HG02588 (cell line): ENCODE measurements at regions not wholly inside any gene's neighbourhood (a gene's known extent, or its start where the extent isn't known, plus 50 kb on each side); places are given as distances from the start of the nearest gene placed in this dataset.

Experiments used
- ATAC-seq: cut with Tn5 transposase; IDR thresholded peaks from one replicate; pipeline ENCODE4 v1.9.1; 2021; ENCODE audit warnings: mild to moderate bottlenecking, moderate library complexity; ENCODE audit not compliant: unreplicated experiment

DNA sequence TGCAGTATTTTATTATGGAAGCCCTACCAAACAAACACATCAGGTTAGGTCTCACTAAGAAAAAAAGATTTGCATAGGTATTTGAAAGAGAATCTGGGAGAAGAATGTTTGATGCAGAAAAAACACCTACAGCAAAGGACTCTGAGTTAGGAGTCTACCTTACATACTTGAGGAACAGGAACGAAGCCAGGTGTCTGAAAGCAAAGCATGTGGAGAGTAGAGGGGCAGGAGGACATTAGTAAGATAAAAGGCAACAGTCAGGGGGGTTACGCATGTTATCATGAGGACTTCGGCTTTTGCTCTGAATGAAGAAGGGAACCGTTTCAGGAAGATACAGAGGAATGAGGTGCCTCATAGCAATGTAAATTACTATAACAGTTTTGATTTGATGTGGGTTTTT is 87.9 kb upstream of the PTER start:
- no peak for ATAC-seq

DNA sequence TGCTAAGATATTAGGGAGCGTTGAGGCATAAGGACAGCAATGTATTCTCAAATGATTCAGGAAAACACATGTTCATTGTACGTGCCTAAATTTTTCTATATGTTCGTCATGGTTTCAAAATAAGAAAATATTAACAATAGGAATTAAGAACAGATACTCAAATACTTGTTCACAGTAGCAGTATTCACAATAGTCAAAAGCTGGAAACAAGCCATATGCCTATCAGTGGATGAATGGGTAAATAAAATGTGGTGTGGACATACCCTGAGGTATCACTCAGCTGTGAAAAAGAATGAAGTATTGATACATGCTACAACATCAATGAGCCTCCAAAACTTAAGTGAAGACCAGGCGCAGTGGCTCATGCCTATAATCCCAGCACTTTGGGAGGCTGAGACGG is 84.7 kb upstream of the PTER start:
- ATAC-seq: no peak

DNA sequence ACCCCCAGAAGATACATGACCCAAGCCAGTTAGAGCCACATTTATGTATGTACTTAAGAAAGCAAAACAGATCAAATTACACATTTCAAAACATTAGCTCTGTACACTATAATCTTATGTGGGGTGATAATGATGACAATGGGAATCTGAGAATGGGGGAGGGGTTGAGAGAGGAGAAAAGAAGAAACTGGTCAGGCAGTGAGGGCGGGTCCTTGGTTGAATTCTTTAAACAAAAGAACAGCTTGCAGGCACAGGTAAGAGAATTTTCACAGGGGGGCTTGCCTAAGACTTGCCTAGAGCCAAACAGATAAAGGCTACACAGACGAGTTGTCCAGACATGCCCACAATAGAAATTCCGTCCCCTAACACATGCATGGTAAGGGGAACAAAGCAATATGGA is 76.8 kb upstream of the PTER start:
- no peak for ATAC-seq

DNA sequence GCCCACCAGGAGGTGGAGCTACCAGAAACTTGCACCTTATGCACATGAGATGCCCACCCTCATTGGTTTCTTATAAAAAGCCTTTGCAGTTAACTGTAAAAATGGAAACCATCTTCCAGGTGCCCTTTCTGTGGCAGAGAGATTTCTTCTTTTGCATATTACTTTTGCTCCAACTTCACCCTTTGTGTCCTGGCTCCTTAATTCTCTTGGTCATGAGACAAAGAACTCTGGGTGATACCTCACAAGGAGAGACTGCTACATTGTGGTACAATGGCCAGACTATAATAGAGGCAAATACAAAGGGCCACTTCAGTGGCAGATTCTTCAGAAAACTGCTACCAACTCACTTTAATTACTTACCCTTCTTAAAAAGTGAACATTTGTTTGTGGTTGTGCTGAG is 76.4 kb upstream of the PTER start:
- ATAC-seq: no peak

DNA sequence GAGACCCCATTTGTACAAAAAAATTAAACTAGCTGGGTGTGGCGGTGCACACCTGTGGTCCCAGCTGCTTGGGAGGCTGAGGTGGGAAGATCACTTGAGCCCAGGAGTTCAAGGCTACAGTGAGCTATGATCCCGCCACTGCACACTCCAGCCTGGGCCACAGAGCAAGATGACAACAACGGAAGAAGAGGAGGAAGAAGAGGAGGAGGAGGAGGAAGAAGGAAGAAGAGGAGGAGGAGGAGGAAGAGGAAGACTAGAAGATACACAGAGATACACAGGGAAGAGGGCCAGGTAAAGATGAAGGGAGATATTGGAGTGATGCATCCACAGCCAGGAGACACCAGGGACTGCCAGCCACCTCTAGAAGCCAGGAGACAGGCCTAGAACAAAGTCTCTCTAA is 75.7 kb upstream of the PTER start:
- ATAC-seq: no peak

DNA sequence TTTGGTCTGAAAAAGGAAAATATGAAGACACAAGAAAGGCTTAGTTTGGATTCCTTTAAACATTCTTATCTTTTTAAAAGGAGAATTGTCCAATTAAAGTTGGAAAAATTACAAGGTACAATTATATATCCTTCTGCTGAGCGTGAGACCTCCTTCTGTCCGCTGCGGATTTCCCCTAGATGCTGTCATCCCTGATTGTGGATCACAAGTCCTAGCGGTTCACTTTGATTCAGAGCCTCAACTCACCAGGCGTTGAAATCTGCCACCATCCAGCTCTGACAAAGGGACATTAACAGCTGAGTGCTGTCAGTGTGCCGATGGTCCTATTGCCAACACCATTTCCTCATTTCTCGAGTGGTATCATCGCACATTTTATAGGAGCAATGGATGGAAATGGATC is 73.1 kb upstream of the PTER start:
- ATAC-seq: no peak

DNA sequence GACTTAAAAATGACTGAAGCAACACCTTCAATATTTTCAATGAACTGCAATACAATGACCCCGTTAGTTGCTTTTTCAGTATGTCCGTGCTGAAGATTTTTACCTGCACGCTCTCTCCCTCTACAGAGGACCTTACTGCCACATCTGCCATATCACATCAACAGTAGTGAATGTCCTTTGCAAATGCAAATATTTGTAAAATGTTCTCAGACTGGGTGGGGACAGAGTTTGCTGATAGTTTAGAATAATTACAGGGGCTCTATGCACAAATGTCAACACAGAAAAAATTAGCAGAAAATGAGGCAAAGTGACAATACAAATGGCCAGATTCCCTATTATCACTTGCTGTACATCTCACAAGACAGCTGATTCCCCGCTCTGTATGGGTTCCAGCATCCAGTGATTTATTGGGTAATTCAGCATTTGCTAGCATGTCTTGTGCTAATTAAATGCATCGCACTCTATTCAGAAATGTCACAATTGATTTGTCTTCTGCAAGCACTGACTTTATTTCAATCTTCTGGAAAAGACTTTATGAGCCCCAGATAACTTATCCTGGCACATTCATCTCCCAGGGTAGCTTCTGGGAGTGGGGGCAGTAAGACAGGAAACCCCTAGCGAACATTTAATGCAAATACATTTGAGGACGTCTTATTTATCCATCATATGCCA is 69.1 kb upstream of the PTER start:
- no peak for ATAC-seq

DNA sequence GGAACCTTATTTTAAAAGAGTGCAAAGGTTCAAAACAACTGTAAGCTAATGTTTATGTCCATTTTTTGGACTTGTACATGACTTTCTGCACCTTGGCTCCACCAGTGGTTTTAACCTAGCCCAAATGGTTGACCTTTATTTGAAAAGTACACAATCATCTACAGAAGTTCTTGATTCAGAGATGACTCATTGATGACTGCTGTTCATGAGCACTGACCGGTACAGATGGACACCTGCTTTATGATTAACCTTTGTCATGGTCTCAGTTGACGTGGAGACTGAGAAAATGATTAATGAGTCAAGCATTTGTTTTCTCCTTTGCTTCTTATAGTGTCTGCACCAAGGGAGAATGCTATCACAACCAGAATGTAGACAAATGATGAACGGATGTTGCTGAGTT is 55.7 kb upstream of the PTER start:
- peak; percentile 88 for ATAC-seq

DNA sequence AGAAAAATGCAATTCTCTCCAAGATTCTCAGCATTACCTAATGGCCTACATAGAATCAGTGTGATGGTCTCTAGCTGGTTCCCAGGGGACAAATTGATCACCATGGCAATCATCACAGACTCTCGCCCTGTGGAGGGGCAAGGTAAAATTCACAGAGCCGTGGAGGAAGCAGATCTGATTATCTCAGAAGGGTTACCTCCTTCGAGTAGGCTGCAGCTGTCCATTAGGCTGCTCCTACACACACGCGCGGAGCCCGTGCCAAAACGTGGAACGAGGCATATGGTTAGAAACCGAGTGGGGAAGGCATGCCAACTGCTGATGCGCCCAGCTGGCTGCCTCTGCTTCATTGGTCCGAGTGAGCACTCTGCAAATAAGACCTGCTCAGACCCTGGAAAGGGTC is 52.8 kb upstream of the PTER start:
- no peak for ATAC-seq

DNA sequence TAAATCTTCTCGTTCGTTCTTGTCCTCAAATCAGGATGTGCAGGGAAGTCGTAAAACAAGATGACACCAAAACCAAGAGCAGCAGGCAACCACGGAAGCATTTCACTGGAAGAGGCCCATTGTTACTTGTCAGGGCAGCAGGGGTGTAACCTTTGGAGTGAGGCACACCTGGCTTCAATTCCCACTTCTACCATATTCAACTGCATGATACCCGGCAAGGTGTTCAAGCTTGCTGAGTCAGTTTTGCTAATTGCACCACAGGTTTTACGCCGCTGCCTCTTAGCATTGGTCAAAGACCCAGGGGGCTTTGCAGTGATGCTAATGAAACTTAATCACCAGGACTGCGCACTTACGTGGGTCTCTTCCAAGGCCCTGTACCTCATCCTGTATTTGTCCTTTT is 50.0 kb upstream of the PTER start:
- ATAC-seq: no peak
